ENCODE measurements at regions not wholly inside any gene's neighbourhood (a gene's known extent, or its start where the extent isn't known, plus 50 kb on each side); places are given as distances from the start of the nearest gene placed in this dataset.

- TF ChIP-seq SNAPC5 (CRISPR knock-in tag; IDR thresholded peaks at IDR 0.05) (no peak), KLF13 (tag; IDR thresholded peaks at IDR 0.05; ENCODE audit: borderline replicate concordance, low read depth) (no peak), MTF1 (CRISPR knock-in tag; IDR thresholded peaks at IDR 0.05; ENCODE audit: borderline replicate concordance) (no peak), TEAD2 (tag; IDR thresholded peaks at IDR 0.05) (no peak)
Measured at GRCh38 chr7:42677751-42678699, 233.8 kb downstream of the C7orf25 start (continued).

GRCh38 chr7:42674541-42674940 lies 237.3 kb downstream of the C7orf25 start:
- no peaks in the 10 kb centered on the region for H3K9me1 ChIP-seq (ENCODE audit: control insufficient read depth, insufficient read depth, low read length)
- intact Hi-C loops (cut with micrococcal nuclease) (no loop called here), in situ Hi-C loops (cut with MboI) (no loop called here)
- DNase-seq (ENCODE audit: extremely low read depth in 1 of 4, low spot score in 3 of 4) (no peak), ATAC-seq (no peak), FAIRE-seq (no peak)
- no peak overlapping the region for H3K4me2 ChIP-seq (ENCODE audit: insufficient read depth, low read length)
- no peak overlapping the region for H3K4me3 ChIP-seq
- ChIA-PET CTCF (ENCODE audit: low intra/inter-chr PET ratio) (no interaction called here), POLR2A (no interaction called here)
- no peak overlapping the region for H3K9ac ChIP-seq (ENCODE audit: insufficient read depth in 1 of 2, low read depth in 2 of 2, low read length in 2 of 2)
- H3K27me3 ChIP-seq (ENCODE audit: control insufficient read depth in 2 of 2, insufficient read depth in 2 of 2, low read length in 2 of 2): no peaks in the 10 kb centered on the region; a peak in 1 of 5 replicates
- H3K79me2 ChIP-seq (ENCODE audit: control insufficient read depth, insufficient read depth, low read length): no peaks in the 10 kb centered on the region
- no peak overlapping the region for H3K27ac ChIP-seq (ENCODE audit: extremely low read depth, low read depth, low read length)
- no peaks in the 10 kb centered on the region for H3K4me1 ChIP-seq (replicated peaks in 1 of 2; ENCODE audit: control insufficient read depth in 2 of 2, insufficient read depth in 2 of 2, low read length in 2 of 2)
- no peaks in the 10 kb centered on the region for H4K20me1 ChIP-seq (replicated peaks; ENCODE audit: control insufficient read depth, insufficient read depth, low read length)
- no peak overlapping the region for H2AFZ ChIP-seq (ENCODE audit: low read depth, low read length)
- H3K36me3 ChIP-seq (ENCODE audit: control insufficient read depth, insufficient read depth, low read length): no peaks in the 10 kb centered on the region
- no TSS peak for BruUV-seq (replicated peaks)
- H3K9me3 ChIP-seq (replicated peaks; ENCODE audit: control insufficient read depth, insufficient read depth, low read depth, low read length): no peaks in the 10 kb centered on the region
- TF ChIP-seq PRMT5 (CRISPR knock-in tag; IDR thresholded peaks at IDR 0.05) (no peak), LCOR (CRISPR knock-in tag; IDR thresholded peaks at IDR 0.05) (no peak), TFE3 (CRISPR knock-in tag; IDR thresholded peaks at IDR 0.05) (no peak), ATF7 (IDR thresholded peaks at IDR 0.05) (no peak), ZBTB33 (CRISPR knock-in tag; IDR thresholded peaks at IDR 0.05) (no peak), ZNF436 (CRISPR knock-in tag; IDR thresholded peaks at IDR 0.05) (no peak), ZBTB2 (IDR thresholded peaks at IDR 0.05) (no peak), ZBTB9 (CRISPR knock-in tag; IDR thresholded peaks at IDR 0.05) (no peak), CCAR2 (IDR thresholded peaks at IDR 0.05; ENCODE audit: low read depth, low read length) (no peak)

Data from K562 (cell line).